Neural cell (in vitro differentiated cells): ENCODE measurements at regions not wholly inside any gene's neighbourhood (a gene's known extent, or its start where the extent isn't known, plus 50 kb on each side); places are given as distances from the start of the nearest gene placed in this dataset.

ENCODE experiments used
- H2AFZ ChIP-seq: fragments of 200-600, 300-800 bp; sonication (generic), shearing (Covaris generic); 2 replicates; pipeline ENCODE4 v1.6.0; 2014; ENCODE audit warnings: low read depth, mild to moderate bottlenecking, antibody characterized with exemption, low read length, moderate library complexity
- H3F3A ChIP-seq: fragments of 200-600 bp; shearing (Covaris generic); 2 replicates; pipeline ENCODE4 v1.6.1; 2016; ENCODE audit warnings: mild to moderate bottlenecking, moderate library complexity, mixed read lengths, antibody characterized with exemption, low read length; ENCODE audit not compliant: insufficient read depth, poor library complexity, severe bottlenecking
- H3K27ac ChIP-seq: fragments of 200-600, 300-800 bp; sonication (generic), shearing (Covaris generic); 2 replicates; pipeline ENCODE4 v1.5.1; 2014; ENCODE audit warnings: mild to moderate bottlenecking, low read length, moderate library complexity
- H3K27me3 ChIP-seq: fragments of 300-800, 200-600 bp; sonication (generic), shearing (Covaris generic); 2 replicates; pipeline ENCODE4 v1.6.0; 2014; ENCODE audit warnings: mild to moderate bottlenecking, low read depth, low read length, moderate library complexity; ENCODE audit not compliant: insufficient read depth
- H3K36me3 ChIP-seq: fragments of 300-800, 200-600 bp; sonication (generic), shearing (Covaris generic); 2 replicates; pipeline ENCODE4 v1.5.1; 2014; ENCODE audit warnings: mild to moderate bottlenecking, antibody characterized with exemption, low read length, moderate library complexity; ENCODE audit not compliant: insufficient read depth
- H3K4me2 ChIP-seq: fragments of 300-800, 200-600 bp; sonication (generic), shearing (Covaris generic); 2 replicates; pipeline ENCODE4 v1.6.0; 2014; ENCODE audit warnings: mild to moderate bottlenecking, low read length
- H3K4me3 ChIP-seq: fragments of 300-800, 200-600 bp; sonication (generic), shearing (Covaris generic); 2 replicates; pipeline ENCODE4 v1.5.1; 2014; ENCODE audit warnings: mild to moderate bottlenecking, low read length, moderate library complexity
- H3K79me2 ChIP-seq: fragments of 200-600 bp; shearing (Covaris generic); replicated peaks from 2 replicates; pipeline ENCODE4 v1.6.0; 2014; ENCODE audit warnings: mild to moderate bottlenecking, low read length, moderate library complexity; ENCODE audit not compliant: insufficient read depth
- H3K9ac ChIP-seq: fragments of 300-800, 200-600 bp; sonication (generic), shearing (Covaris generic); 2 replicates; pipeline ENCODE4 v1.6.1; 2016; ENCODE audit warnings: mild to moderate bottlenecking, low read length, mixed read lengths
- H3K9me2 ChIP-seq: fragments of 200-600 bp; shearing (Covaris generic); 2 replicates; pipeline ENCODE4 v1.6.1; 2016; ENCODE audit warnings: mild to moderate bottlenecking, low read length, mixed read lengths; ENCODE audit not compliant: insufficient read depth
- H3K9me3 ChIP-seq: fragments of 200-600, 300-800 bp; sonication (generic), shearing (Covaris generic); 2 replicates; pipeline ENCODE4 v1.6.1; 2016; ENCODE audit warnings: mild to moderate bottlenecking, mixed run types, low read length, moderate library complexity, mixed read lengths
- H4K20me1 ChIP-seq: fragments of 200-600 bp; shearing (Covaris generic); 2 replicates; pipeline ENCODE4 v1.6.1; 2016; ENCODE audit warnings: mild to moderate bottlenecking, mixed run types; ENCODE audit not compliant: insufficient read depth
- EP300 ChIP-seq: fragments of 450-650 bp; conservative IDR thresholded peaks from 2 replicates; pipeline ENCODE4 v1.6.1; 2014; ENCODE audit warnings: antibody characterized with exemption, mild to moderate bottlenecking, moderate library complexity; ENCODE audit not compliant: poor library complexity, severe bottlenecking
- EZH2 ChIP-seq: fragments of 200-600, 300-800 bp; shearing (Covaris generic), sonication (generic); IDR thresholded peaks from 2 replicates; pipeline ENCODE4 v1.6.1; 2014; ENCODE audit warnings: antibody characterized with exemption, low read length, borderline replicate concordance, mild to moderate bottlenecking; ENCODE audit not compliant: insufficient read depth, poor library complexity, severe bottlenecking
- POLR2AphosphoS5 ChIP-seq: IDR thresholded peaks from 2 replicates; pipeline ENCODE4 v1.6.1; 2012
- RAD21 ChIP-seq: fragments of 450-650 bp; conservative IDR thresholded peaks from 2 replicates; pipeline ENCODE4 v1.6.1; 2014; ENCODE audit warnings: antibody characterized with exemption, mild to moderate bottlenecking, moderate library complexity
- SMC3 ChIP-seq: fragments of 450-650 bp; conservative IDR thresholded peaks from 2 replicates; pipeline ENCODE4 v1.6.1; 2014; ENCODE audit warnings: antibody characterized with exemption, mild to moderate bottlenecking, moderate library complexity; ENCODE audit not compliant: poor library complexity
- TAF1 ChIP-seq: IDR thresholded peaks from 2 replicates; pipeline ENCODE4 v1.6.1; 2012; ENCODE audit warnings: low read depth
- TF ChIP-seq, protein P1 (sequence below): IDR thresholded peaks from 2 replicates; pipeline ENCODE4 v1.6.1; 2012; ENCODE audit warnings: borderline replicate concordance
- TF ChIP-seq, protein P2 (sequence below): fragments of 450-650 bp; IDR thresholded peaks from 2 replicates; pipeline ENCODE4 v1.5.1; 2014; ENCODE audit warnings: antibody characterized with exemption, mild to moderate bottlenecking, moderate library complexity; ENCODE audit not compliant: poor library complexity, severe bottlenecking

DNA sequence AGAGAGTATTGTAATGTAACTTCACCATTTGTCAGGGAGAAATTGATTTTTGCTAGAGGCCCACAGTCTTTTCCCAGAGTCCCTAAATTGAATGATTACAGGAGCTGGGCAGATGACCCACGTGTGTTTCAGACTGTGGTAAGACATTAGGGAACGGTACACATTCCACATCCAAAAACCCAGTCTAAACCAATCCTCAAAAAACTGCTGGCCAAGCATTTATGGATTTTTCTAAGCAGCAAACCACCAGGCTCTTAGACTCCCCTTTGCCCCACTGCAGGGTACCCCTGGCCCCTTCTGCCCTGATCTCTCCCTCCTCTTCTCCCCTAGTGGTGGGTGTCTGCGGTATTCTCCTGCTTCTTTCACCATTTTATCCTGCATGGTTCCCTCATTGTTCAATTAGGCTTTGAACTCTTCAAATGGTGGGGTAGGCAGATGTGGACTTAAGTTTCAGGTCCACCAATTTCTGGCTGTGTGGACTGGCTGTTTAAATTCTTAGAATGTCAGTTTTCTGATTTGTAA is 135.5 kb upstream of the SORCS3 start:
- no peaks in the 10 kb centered on the region for H4K20me1 ChIP-seq
- H3K9me2 ChIP-seq, result no peaks in the 10 kb centered on the region
- H3K4me3 ChIP-seq, result no peak overlapping the region
- no peak overlapping the region for H3K4me2 ChIP-seq
- no peaks in the 10 kb centered on the region for H3K79me2 ChIP-seq
- no peak overlapping the region for H3K27ac ChIP-seq
- H3K36me3 ChIP-seq, result no peaks in the 10 kb centered on the region
- H3K9ac ChIP-seq, result no peak overlapping the region
- H3K9me3 ChIP-seq, result no peaks in the 10 kb centered on the region
- no peak for TF ChIP-seq RAD21
- no peak for TF ChIP-seq SMC3
- no peaks in the 10 kb centered on the region for H3F3A ChIP-seq
- H3K27me3 ChIP-seq, result no peaks in the 10 kb centered on the region
- H2AFZ ChIP-seq, result no peak overlapping the region

DNA sequence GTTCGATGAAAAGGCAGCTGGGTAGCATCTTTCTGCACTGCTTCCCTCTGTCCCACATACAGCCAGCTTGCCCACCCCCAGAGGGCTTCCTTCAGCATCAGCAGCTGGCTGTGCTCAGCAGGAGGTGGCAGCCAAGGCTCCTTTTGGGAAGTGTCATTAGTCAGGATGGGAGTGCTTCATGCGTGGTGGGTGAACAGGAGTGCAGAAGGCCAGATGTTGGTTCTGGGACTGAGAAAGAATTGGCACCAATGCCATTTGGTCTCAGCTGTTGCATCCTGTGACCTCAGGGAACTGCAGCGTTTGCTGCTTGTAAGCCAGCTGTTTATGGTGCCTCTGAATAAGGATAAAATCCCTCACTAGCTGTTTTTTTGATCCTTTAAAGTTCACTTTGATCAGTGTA is 131.1 kb upstream of the SORCS3 start:
- TF ChIP-seq TAF1, result no peak
- TF ChIP-seq, protein P1, sequence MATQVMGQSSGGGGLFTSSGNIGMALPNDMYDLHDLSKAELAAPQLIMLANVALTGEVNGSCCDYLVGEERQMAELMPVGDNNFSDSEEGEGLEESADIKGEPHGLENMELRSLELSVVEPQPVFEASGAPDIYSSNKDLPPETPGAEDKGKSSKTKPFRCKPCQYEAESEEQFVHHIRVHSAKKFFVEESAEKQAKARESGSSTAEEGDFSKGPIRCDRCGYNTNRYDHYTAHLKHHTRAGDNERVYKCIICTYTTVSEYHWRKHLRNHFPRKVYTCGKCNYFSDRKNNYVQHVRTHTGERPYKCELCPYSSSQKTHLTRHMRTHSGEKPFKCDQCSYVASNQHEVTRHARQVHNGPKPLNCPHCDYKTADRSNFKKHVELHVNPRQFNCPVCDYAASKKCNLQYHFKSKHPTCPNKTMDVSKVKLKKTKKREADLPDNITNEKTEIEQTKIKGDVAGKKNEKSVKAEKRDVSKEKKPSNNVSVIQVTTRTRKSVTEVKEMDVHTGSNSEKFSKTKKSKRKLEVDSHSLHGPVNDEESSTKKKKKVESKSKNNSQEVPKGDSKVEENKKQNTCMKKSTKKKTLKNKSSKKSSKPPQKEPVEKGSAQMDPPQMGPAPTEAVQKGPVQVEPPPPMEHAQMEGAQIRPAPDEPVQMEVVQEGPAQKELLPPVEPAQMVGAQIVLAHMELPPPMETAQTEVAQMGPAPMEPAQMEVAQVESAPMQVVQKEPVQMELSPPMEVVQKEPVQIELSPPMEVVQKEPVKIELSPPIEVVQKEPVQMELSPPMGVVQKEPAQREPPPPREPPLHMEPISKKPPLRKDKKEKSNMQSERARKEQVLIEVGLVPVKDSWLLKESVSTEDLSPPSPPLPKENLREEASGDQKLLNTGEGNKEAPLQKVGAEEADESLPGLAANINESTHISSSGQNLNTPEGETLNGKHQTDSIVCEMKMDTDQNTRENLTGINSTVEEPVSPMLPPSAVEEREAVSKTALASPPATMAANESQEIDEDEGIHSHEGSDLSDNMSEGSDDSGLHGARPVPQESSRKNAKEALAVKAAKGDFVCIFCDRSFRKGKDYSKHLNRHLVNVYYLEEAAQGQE, result no peak
- TF ChIP-seq, protein P2, sequence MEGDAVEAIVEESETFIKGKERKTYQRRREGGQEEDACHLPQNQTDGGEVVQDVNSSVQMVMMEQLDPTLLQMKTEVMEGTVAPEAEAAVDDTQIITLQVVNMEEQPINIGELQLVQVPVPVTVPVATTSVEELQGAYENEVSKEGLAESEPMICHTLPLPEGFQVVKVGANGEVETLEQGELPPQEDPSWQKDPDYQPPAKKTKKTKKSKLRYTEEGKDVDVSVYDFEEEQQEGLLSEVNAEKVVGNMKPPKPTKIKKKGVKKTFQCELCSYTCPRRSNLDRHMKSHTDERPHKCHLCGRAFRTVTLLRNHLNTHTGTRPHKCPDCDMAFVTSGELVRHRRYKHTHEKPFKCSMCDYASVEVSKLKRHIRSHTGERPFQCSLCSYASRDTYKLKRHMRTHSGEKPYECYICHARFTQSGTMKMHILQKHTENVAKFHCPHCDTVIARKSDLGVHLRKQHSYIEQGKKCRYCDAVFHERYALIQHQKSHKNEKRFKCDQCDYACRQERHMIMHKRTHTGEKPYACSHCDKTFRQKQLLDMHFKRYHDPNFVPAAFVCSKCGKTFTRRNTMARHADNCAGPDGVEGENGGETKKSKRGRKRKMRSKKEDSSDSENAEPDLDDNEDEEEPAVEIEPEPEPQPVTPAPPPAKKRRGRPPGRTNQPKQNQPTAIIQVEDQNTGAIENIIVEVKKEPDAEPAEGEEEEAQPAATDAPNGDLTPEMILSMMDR, result no peak
- TF ChIP-seq SMC3, result no peak
- TF ChIP-seq RAD21, result no peak
- no peak for TF ChIP-seq POLR2AphosphoS5
- TF ChIP-seq EZH2, result no peak
- no peak for TF ChIP-seq EP300
- H2AFZ ChIP-seq, result no peak overlapping the region
- no peaks in the 10 kb centered on the region for H4K20me1 ChIP-seq
- H3K27ac ChIP-seq, result no peak overlapping the region
- no peak overlapping the region for H3K4me3 ChIP-seq
- no peaks in the 10 kb centered on the region for H3K9me2 ChIP-seq
- no peak overlapping the region for H3K9ac ChIP-seq
- H3K4me2 ChIP-seq, result no peak overlapping the region
- H3K9me3 ChIP-seq, result no peaks in the 10 kb centered on the region
- H3K79me2 ChIP-seq, result no peaks in the 10 kb centered on the region
- H3K36me3 ChIP-seq, result no peaks in the 10 kb centered on the region
- no peaks in the 10 kb centered on the region for H3K27me3 ChIP-seq
- H3F3A ChIP-seq, result no peaks in the 10 kb centered on the region

DNA sequence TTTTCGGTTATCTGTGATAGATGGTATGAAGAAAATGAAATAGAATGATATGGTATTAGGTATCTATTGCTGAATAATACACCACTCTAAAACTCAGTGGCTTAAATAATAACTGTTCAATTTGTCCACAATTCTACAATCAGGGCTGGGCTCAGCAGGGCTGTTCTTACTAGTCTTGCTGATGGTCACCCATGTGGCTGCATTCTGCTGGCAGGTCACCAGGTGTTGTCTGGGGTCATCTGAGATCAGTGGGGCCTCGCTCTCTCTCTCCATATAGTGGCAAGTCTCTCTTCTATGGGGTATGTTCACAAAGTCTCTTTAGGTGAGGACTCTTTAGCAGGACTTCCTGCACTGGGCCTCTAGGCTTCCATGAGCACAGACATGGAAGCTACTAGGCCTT is 130.4 kb upstream of the SORCS3 start:
- TF ChIP-seq POLR2AphosphoS5, result no peak
- TF ChIP-seq SMC3, result no peak
- no peak for TF ChIP-seq TAF1
- TF ChIP-seq, protein P2, result no peak
- Histone ChIP-seq H3F3A (no peaks in the 10 kb centered on the region), H3K9me2 (no peaks in the 10 kb centered on the region), H3K36me3 (no peaks in the 10 kb centered on the region), H3K27me3 (no peaks in the 10 kb centered on the region), H3K9ac (no peak overlapping the region), H3K4me2 (no peak overlapping the region), H4K20me1 (no peaks in the 10 kb centered on the region), H3K79me2 (no peaks in the 10 kb centered on the region), H2AFZ (no peak overlapping the region), H3K27ac (no peak overlapping the region), H3K9me3 (no peaks in the 10 kb centered on the region), H3K4me3 (no peak overlapping the region)
